ENCODE measurements at regions not wholly inside any gene's neighbourhood (a gene's known extent, or its start where the extent isn't known, plus 50 kb on each side); places are given as distances from the start of the nearest gene placed in this dataset.
"Not testable (repeated sequence)": the region's sequence is repeated elsewhere in the genome, so short reads cannot be mapped to it uniquely, and the experiment has no call there.

DNA sequence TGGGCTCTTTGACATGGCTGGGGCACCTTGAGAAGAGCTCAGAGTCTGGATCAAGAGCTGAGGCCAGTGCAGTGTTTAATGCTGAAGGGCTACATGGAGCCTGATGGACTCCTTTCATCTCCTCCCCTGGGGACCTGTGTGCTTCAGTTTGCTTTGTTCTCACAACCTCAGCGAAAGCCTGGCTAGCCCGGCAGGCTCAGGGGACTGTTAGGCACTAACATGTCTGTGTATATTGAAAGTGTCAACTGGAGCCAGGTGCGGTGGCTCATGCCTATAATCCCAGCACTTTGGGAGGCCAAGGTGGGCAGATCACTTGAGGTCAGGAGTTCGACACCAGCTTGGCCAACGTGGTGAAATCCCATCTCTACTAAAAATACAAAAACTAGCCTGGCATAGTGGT is 194.5 kb downstream of the C1orf94 start:
- DNase-seq: not testable (repeated sequence)

- DNase-seq: no peak
Observed at GRCh38 chr1:34371829-34372532, 195.3 kb downstream of the C1orf94 start.

GRCh38 chr1:34372891-34373290 is 196.2 kb downstream of the C1orf94 start:
- no peak for DNase-seq

DNA sequence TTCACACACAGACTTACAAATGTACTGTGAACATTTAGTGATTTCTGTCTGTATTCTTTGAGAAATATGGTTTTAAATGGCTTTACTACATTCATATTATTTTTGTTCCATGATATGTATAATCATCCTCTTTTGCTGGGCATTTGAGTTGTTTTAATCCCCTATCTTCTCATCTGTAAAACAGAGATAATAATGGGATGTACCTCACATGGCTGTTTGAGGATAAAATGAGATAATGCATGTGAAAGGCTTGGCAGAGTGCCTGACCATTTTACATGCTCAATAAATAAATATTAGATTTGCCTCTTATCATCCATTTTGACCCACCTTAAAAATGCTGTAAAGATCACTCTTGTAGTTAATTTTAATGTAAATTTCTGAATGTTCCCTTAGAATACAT is 197.2 kb downstream of the C1orf94 start:
- no peak for DNase-seq

- DNase-seq: no peak
Observed at GRCh38 chr1:34376531-34376930, 199.8 kb downstream of the C1orf94 start.

GRCh38 chr1:34378968-34379856 is 202.5 kb downstream of the C1orf94 start:
- no peak for DNase-seq

DNA sequence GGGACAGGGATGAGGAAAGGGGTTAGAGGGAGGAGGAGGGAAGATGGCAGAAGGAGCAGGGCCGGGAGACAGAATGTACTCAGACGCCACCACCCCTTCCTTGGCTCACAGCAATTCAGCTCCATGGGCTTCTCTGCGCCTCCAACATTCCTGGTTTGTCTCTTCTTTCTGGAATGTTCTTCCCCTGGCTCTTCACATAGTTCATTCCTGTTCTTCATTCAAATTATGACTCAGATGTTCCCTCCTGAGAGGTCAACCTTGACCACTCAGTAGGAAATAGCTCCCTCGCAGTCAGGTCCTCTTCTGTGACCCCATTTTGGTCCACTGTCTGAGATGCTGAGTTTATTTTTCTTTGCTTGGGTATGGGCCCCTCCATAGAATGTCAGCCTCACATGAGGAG is 203.2 kb downstream of the C1orf94 start:
- no peak for DNase-seq

DNA sequence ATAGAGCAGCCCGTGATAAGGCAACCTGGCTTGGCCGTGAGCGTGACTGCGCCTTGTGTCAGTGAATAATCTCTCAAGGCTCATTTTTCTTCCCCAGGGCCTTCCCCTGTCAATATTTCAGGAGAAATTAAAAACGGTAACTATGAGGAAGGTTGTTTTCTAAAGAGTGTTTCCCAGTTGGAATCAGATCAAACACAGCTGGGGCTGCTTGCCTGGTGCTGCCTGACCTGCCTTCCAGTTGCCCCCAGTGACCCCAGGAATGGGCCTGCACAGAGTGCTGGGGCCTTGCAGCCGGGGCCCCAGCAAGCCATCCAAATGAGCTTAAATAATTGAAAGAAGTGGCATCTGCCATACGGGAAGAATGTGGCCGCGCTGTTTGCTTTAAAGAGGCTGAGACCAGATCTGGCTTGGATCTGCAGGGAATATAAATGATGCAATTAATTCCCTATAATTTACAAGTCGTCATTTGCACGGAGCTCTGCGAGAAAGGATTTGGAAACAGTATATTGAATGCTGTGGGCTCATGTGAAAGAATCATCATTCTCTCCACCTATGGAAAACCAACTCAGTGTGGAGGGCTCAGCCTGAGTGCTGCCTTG is 203.9 kb downstream of the C1orf94 start:
- DNase-seq: no peak

DNA sequence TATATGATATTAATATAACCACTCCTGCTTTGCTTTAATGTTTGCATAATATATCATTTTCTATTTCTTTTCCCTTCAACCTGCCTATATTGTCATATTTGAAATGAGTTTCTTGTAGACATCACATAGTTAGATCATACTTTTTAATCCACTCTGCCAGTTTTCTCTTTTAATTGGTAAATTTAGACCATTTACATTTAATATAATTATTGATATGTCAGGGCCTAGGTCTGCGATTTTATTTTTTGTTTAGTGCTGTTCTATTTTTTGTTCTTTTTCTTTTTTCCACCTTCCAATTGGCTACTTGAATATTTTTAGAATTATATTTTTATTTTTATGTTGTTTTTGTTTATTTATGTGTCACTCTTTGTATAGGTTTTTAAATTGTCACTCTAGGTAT is 213.3 kb downstream of the C1orf94 start:
- no peak for DNase-seq

- DNase-seq: no peak
Observed at GRCh38 chr1:34396042-34396441, 219.3 kb downstream of the C1orf94 start.

GRCh38 chr1:34398241-34398915 is 221.7 kb downstream of the C1orf94 start:
- DNase-seq: no peak

- DNase-seq: no peak
Observed at GRCh38 chr1:34398916-34399275, 222.2 kb downstream of the C1orf94 start.

- DNase-seq: no peak
Observed at GRCh38 chr1:34400675-34401074, 224.0 kb downstream of the C1orf94 start.

DNA sequence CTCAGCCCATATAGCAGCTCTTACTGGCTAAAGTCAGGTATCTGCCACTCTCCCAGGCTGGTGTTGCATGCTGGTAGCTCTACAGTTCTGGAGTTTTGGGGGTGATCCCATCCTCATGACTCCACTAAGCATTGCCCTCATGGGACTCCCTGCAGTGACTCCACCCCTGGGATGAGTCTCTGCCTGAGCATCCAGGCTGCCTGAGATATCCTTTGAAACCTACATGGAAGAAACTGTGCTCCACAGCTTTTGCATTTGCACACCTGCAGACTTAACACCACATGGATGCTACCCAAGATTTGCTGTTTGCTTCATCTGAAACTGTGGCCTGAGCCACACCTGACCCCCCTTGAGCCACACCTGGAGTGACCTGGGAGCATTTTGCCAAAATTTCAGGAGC is 226.4 kb downstream of the C1orf94 start:
- DNase-seq: no peak

DNA sequence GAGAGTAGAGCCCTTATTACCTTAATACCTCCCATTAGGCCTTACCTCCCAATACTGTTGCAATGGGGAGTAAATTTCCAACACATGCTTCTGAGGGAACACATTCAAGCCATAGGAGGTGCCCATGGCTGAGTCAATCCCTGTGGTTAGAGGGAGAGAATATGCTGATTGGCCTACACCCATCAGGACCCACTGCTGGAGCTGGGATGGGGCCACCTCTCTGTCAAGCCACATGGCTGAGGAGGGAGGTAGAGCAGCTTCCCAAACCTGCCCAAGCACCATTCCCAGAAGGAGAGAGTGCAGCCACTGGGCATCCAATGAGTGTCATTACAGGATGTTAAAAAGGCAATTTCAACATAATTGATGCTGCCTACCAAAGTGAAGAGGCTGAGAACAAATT is 228.1 kb downstream of the C1orf94 start:
- DNase-seq: no peak

- no peak for DNase-seq
Observed at GRCh38 chr1:34405266-34405959, 228.7 kb downstream of the C1orf94 start.

DNA sequence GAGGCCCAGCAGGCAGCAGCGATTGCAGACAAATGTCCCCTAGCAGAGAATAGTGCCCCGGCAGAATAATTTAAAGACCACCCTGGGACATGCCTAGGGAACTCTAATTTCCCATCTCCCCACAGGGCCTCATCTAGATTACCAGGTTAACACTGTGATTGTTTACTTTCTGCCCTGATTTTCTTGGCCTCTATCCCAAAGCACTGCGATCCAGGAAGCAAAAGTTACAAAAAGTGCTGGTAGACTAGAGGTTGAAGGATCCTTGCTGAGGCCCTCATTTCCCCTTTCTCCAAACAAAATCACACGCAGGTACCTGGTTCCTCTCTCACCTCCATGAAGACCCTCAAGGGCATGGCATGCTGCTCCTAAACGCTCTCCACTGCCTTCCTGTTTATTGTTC is 229.7 kb downstream of the C1orf94 start:
- no peak for DNase-seq

DNA sequence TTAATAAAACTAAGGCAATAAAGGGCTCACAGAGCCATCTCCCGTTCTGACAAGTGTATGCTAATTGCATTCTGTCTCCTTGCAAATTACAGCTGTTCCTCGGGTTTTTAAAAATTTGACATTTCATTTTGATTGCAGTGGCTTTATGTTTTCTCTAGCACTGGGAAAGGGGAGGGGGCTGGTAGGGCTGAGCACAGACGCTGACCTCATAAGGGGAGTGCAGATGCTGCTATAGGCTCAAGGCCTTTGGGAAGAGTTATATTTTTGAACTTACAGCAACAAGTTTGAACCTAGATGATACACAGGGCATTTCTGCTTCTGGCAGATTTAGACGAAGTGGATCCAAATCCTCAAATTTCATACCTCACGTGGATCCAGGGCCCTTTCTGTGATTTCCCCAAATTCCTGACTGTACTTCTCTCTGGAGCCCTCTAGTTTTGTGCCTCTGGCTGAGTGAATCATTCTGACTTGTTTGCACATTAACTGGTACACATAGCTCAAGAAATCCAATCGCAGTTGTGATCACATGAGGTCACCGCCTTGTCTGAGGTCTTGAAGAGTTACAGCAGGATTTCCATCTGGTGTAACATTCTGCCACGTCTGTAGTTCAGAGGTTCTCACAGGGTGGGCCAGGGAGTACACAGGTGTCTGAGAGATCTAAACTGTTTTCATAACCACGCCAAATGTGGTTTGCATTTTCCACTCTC is 230.3 kb downstream of the C1orf94 start:
- DNase-seq: no peak

DNA sequence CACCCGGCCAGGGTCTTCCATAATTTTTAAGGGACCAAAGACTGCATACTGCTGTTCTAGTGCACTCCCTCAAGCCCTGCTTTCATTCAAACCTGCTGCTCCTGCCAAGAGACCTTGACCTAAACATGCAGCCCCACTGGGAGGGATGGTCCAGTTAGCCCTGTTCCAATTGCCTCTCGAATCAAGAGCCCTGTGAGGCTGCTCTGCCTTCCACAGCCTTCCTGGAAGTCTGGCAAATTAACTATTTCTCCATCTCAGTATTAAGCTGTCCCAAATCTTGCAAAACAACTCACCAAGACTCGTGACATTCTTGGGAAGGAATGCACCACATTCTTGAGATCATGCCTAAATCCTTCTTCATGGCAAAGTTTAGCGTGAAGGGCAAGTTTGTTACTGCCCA is 231.3 kb downstream of the C1orf94 start:
- no peak for DNase-seq

DNA sequence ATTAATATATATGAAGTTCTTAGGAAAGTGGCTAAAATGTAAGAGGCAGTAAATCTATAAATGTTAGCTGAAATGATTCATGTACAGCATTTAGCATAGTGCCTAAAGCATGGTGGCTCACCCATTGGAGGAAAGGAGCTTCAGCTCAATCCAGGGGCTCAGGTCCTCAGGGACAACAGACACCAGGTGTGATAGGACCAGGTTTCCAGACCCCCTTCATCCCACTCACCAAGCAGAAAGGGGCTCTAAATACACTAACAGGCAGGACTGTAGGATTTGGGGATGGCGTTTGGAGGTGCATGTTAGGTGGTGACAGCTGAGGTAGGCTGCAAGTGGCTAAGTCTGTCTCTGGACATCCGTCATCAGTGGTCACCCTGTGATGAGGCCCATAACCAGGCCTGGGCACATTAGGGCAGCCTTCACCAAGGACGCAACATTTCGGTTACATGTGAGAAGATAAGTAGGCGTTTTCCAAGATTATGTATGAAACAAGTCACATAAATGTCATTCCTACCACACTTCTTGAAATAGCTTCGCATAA is 233.1 kb downstream of the C1orf94 start:
- DNase-seq: no peak

DNA sequence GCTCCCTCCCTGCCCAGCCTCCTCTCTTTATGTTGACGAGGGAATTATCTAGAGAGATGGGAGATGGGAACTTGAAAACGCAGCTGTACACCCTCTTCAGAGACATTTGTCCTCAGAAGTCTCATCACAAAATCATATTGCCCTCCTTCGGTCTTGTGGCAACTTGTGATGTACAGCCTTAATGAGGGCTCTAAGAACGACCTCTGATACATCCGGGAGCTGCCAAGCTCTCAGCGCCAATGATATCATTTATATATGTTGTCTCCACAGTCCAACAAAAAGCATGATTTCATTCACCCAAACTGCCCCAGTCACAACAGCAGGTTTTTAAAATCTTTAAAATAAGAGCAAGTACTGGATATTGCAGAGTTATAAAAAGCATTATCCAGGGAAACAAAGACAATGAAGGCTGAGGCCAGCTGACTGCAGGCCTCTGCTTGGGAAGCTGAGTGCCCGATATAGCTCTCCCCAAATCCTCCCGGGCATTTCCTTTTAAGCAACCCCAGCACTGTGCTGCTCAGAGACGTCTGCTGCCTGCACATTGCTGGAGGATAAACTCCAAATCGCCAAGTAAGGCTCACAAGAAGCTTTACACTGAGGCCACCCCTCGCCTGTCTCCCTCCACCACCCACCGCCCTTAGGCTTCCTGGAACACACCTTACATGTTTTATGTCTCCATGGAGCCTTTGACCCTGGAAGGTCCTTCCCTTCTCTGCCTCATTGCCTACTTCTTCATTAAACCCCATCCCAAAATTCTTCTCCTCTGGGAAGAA is 236.1 kb downstream of the C1orf94 start:
- DNase-seq: no peak

Measured in MV-4-11 (cell line).